ENCODE measurements at regions not wholly inside any gene's neighbourhood (a gene's known extent, or its start where the extent isn't known, plus 50 kb on each side); places are given as distances from the start of the nearest gene placed in this dataset.

DNA sequence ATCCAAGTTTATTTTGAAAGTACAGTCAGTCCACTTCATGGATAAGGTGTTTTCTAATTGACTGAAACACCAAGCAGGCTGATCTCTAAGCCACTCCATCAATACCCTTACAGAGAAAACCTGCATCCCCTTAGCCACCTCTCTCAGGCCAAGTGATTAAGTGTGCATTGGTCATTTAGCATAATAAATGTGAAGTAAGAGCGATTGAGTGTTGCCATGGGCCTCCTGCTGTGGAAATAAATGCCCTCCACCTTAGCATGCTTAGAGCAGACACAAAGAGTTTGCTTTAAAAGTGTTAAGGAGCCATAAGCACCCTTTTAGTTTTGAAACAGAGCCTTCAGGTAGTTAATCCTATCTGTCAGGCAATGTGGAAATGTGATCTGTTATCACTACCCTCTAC is 386.5 kb downstream of the GPAT3 start:
- TF ChIP-seq CTCF (IDR thresholded peaks at IDR 0.05; ENCODE audit: low read depth, low read length) (no peak), EZH2phosphoT487 (IDR thresholded peaks at IDR 0.05; ENCODE audit: low read depth) (no peak)
- no peaks in the 10 kb centered on the region for H3K4me1 ChIP-seq (ENCODE audit: low read length)
- no peak overlapping the region for H3K4me2 ChIP-seq (ENCODE audit: low read length)
- H3K9ac ChIP-seq (ENCODE audit: low read length): no peak overlapping the region
- no peak overlapping the region for H3K27ac ChIP-seq (ENCODE audit: low read length)
- H3K4me3 ChIP-seq (ENCODE audit: low read length): no peak overlapping the region
- no peak overlapping the region for H2AFZ ChIP-seq (ENCODE audit: low read depth, low read length)
- H3K36me3 ChIP-seq (replicated peaks; ENCODE audit: low read depth, low read length): no peaks in the 10 kb centered on the region
- H4K20me1 ChIP-seq (ENCODE audit: insufficient read depth, low read length): no peaks in the 10 kb centered on the region
- H3K79me2 ChIP-seq (ENCODE audit: low read length): no peaks in the 10 kb centered on the region
- no peaks in the 10 kb centered on the region for H3K9me3 ChIP-seq (ENCODE audit: insufficient read depth, low read length)
- no peaks in the 10 kb centered on the region for H3K27me3 ChIP-seq (ENCODE audit: low read depth, low read length)

DNA sequence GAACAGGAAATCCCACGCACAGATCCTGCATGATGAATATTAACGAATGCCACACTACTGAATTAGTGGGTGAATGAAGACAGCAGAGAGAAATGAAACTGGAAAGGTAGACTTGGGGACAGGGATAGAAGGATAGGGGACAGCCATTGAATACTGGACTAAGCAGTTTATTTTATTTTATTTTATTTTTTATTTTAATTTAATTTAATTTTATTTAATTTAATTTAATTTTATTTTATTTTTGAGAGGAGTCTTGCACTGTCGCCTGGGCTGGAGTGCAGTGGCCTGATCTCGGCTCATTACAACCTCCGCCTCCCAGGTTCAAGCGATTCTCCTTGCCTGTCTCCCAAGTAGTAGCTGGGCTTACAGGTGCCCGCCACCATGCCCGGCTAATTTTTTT is 385.2 kb downstream of the GPAT3 start:
- Histone ChIP-seq H3K9me3 (ENCODE audit: insufficient read depth, low read length) (no peaks in the 10 kb centered on the region), H4K20me1 (ENCODE audit: insufficient read depth, low read length) (no peaks in the 10 kb centered on the region), H3K27ac (ENCODE audit: low read length) (no peak overlapping the region), H3K79me2 (ENCODE audit: low read length) (no peaks in the 10 kb centered on the region), H3K36me3 (replicated peaks; ENCODE audit: low read depth, low read length) (no peaks in the 10 kb centered on the region), H3K4me1 (ENCODE audit: low read length) (no peaks in the 10 kb centered on the region), H3K4me3 (ENCODE audit: low read length) (no peak overlapping the region), H3K9ac (ENCODE audit: low read length) (no peak overlapping the region), H3K27me3 (ENCODE audit: low read depth, low read length) (no peaks in the 10 kb centered on the region), H3K4me2 (ENCODE audit: low read length) (no peak overlapping the region), H2AFZ (ENCODE audit: low read depth, low read length) (no peak overlapping the region)
- TF ChIP-seq CTCF (IDR thresholded peaks at IDR 0.05; ENCODE audit: low read depth, low read length) (no peak), EZH2phosphoT487 (IDR thresholded peaks at IDR 0.05; ENCODE audit: low read depth) (no peak)

DNA sequence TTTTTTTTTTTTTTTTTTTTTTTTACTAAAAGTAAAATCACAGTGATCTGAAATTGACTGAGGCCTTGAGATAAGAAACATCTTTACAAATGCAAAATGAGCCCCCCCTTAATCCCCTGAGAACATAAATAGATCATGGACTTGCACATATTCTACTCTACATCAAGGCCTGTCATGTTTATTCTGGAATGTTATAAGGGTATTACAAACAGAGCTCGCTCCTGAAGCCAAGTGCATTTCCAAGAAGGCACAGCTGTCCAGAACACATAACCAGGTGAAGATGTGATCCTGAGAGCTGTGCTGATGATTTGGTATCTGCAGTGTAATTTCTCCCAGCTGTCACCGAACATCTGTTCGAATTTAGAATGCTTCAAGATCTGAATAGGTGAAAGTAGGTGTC is 384.5 kb downstream of the GPAT3 start:
- Histone ChIP-seq H3K79me2 (ENCODE audit: low read length) (no peaks in the 10 kb centered on the region), H2AFZ (ENCODE audit: low read depth, low read length) (no peak overlapping the region), H3K4me3 (ENCODE audit: low read length) (no peak overlapping the region), H3K9ac (ENCODE audit: low read length) (no peak overlapping the region), H3K27me3 (ENCODE audit: low read depth, low read length) (no peaks in the 10 kb centered on the region), H3K4me1 (ENCODE audit: low read length) (no peaks in the 10 kb centered on the region), H3K27ac (ENCODE audit: low read length) (no peak overlapping the region), H3K9me3 (ENCODE audit: insufficient read depth, low read length) (no peaks in the 10 kb centered on the region), H3K36me3 (replicated peaks; ENCODE audit: low read depth, low read length) (no peaks in the 10 kb centered on the region), H3K4me2 (ENCODE audit: low read length) (no peak overlapping the region), H4K20me1 (ENCODE audit: insufficient read depth, low read length) (no peaks in the 10 kb centered on the region)
- no peak for TF ChIP-seq EZH2phosphoT487 (IDR thresholded peaks at IDR 0.05; ENCODE audit: low read depth)
- no peak for TF ChIP-seq CTCF (IDR thresholded peaks at IDR 0.05; ENCODE audit: low read depth, low read length)

DNA sequence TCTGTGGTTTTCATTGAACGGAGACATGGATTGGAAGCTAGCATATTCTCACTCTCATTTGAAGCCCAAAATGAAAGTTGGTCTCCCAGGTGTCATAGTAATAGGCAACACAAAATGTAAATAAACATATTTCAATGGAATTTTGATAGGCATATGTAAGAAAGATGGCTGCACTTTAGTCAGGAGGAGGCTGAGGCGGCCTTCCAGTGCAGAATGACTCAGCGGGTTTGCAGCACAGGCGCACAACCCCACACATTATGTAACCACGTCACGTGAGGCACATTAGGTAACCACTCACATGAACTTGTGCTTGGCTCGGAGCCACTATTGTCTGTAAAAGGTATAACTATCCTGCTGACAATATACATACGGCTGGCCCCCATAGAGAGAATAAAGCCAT is 381.7 kb downstream of the GPAT3 start:
- H4K20me1 ChIP-seq (ENCODE audit: insufficient read depth, low read length): no peaks in the 10 kb centered on the region
- no peaks in the 10 kb centered on the region for H3K27me3 ChIP-seq (ENCODE audit: low read depth, low read length)
- no peak overlapping the region for H3K9ac ChIP-seq (ENCODE audit: low read length)
- H3K27ac ChIP-seq (ENCODE audit: low read length): no peak overlapping the region
- no peaks in the 10 kb centered on the region for H3K4me1 ChIP-seq (ENCODE audit: low read length)
- no peaks in the 10 kb centered on the region for H3K36me3 ChIP-seq (replicated peaks; ENCODE audit: low read depth, low read length)
- TF ChIP-seq CTCF (IDR thresholded peaks at IDR 0.05; ENCODE audit: low read depth, low read length): no peak
- no peak for TF ChIP-seq EZH2phosphoT487 (IDR thresholded peaks at IDR 0.05; ENCODE audit: low read depth)
- no peak overlapping the region for H3K4me2 ChIP-seq (ENCODE audit: low read length)
- H2AFZ ChIP-seq (ENCODE audit: low read depth, low read length): no peak overlapping the region
- no peak overlapping the region for H3K4me3 ChIP-seq (ENCODE audit: low read length)
- H3K79me2 ChIP-seq (ENCODE audit: low read length): no peaks in the 10 kb centered on the region
- no peaks in the 10 kb centered on the region for H3K9me3 ChIP-seq (ENCODE audit: insufficient read depth, low read length)

Measured in OCI-LY3 (cell line).